Lower leg skin (tissue), 3 donors: ENCODE measurements at regions not wholly inside any gene's neighbourhood (a gene's known extent, or its start where the extent isn't known, plus 50 kb on each side); places are given as distances from the start of the nearest gene placed in this dataset.

Source experiments
- POLR2A ChIP-seq, 2 donors: fragments of 450-650 bp; IDR thresholded peaks; one replicate each; pipeline ENCODE4 v1.6.1; 2016 to 2017; ENCODE audit warnings: antibody characterized with exemption in 2 of 2, mild to moderate bottlenecking in 1 of 2, moderate library complexity in 1 of 2
- TF ChIP-seq, protein P1 (sequence below), 3 donors: fragments of 450-650 bp; IDR thresholded peaks; one replicate each; pipeline ENCODE4 v1.5.1; 2016; ENCODE audit warnings: antibody characterized with exemption in 3 of 3, mild to moderate bottlenecking in 3 of 3, moderate library complexity in 2 of 3

DNA sequence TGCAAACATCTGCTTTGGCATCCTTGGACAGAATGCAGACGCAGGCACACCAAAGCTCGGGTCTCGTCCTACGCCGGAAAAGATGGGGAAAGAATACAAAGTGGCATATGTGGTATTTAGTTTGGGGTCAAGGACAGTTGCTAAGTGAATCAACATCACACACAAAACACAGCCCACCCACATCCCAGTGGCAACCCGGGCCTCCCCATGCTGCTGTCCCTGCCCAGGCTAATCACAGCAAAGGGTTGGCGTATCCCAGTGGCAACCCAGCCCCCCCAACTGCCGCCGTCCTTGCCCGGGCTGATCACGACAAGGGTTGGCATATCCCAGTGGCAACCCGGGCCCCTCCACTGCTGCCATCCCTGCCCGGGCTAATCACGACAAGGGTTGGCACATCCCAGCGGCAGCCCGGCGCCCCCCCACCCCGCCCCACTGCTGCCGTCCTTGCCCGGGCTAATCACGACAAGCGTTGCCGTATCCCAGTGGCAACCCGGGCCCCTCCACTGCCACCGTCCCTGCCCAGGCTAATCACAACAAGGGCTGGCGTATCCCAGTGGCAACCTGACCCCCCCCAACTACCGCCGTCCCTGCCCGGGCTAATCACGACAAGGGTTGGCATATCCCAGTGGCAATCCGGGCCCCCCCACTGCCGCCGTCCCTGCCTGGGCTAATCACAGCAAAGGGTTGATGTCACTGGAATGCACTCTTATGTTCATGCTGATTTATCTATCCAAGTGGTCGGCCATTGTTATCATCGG lies 167.8 kb upstream of the SOX1 start:
- no peak for TF ChIP-seq POLR2A (IDR thresholded peaks at IDR 0.05)
- TF ChIP-seq, protein P1, sequence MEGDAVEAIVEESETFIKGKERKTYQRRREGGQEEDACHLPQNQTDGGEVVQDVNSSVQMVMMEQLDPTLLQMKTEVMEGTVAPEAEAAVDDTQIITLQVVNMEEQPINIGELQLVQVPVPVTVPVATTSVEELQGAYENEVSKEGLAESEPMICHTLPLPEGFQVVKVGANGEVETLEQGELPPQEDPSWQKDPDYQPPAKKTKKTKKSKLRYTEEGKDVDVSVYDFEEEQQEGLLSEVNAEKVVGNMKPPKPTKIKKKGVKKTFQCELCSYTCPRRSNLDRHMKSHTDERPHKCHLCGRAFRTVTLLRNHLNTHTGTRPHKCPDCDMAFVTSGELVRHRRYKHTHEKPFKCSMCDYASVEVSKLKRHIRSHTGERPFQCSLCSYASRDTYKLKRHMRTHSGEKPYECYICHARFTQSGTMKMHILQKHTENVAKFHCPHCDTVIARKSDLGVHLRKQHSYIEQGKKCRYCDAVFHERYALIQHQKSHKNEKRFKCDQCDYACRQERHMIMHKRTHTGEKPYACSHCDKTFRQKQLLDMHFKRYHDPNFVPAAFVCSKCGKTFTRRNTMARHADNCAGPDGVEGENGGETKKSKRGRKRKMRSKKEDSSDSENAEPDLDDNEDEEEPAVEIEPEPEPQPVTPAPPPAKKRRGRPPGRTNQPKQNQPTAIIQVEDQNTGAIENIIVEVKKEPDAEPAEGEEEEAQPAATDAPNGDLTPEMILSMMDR (IDR thresholded peaks at IDR 0.05), result no peak
